Ecto neural progenitor cell (in vitro differentiated cells): ENCODE measurements at regions not wholly inside any gene's neighbourhood (a gene's known extent, or its start where the extent isn't known, plus 50 kb on each side); places are given as distances from the start of the nearest gene placed in this dataset.
"Not testable (repeated sequence)": the region's sequence is repeated elsewhere in the genome, so short reads cannot be mapped to it uniquely, and the experiment has no call there.

ENCODE experiments used
- DNase-seq: peaks from one replicate; pipeline ENCODE4 v3.0.0-alpha.2; 2018; ENCODE audit warnings: low spot score

- no peak for DNase-seq
These were observed 112.7 kb downstream of the TANC2 start for GRCh38 chr17:63078707-63079106.

- DNase-seq, result no peak
These were observed 116.3 kb downstream of the TANC2 start for GRCh38 chr17:63082273-63082861.

- DNase-seq, result no peak
These were observed 116.9 kb downstream of the TANC2 start for GRCh38 chr17:63082952-63083351.

GRCh38 chr17:63086483-63087185 lies 120.6 kb downstream of the TANC2 start:
- DNase-seq, result no peak

GRCh38 chr17:63090358-63091114 lies 124.5 kb downstream of the TANC2 start:
- DNase-seq, result not testable (repeated sequence)

- DNase-seq, result not testable (repeated sequence)
These were observed 125.9 kb downstream of the TANC2 start for GRCh38 chr17:63091909-63092308.

- DNase-seq, result no peak
These were observed 128.6 kb downstream of the TANC2 start for GRCh38 chr17:63094631-63095030.

- no peak for DNase-seq
These were observed 129.4 kb downstream of the TANC2 start for GRCh38 chr17:63095459-63095858.

GRCh38 chr17:63095879-63096278 lies 129.8 kb downstream of the TANC2 start:
- DNase-seq, result no peak

GRCh38 chr17:63096426-63096825 lies 130.4 kb downstream of the TANC2 start:
- DNase-seq, result no peak

GRCh38 chr17:63099425-63099824 lies 133.4 kb downstream of the TANC2 start:
- no peak for DNase-seq

GRCh38 chr17:63102034-63102433 lies 136.0 kb downstream of the TANC2 start:
- no peak for DNase-seq

GRCh38 chr17:63106050-63106449 lies 140.0 kb downstream of the TANC2 start:
- DNase-seq, result no peak

GRCh38 chr17:63109661-63110060 lies 143.6 kb downstream of the TANC2 start:
- DNase-seq, result no peak

GRCh38 chr17:63113167-63113566 lies 147.1 kb downstream of the TANC2 start:
- no peak for DNase-seq

- no peak for DNase-seq
These were observed 150.2 kb downstream of the TANC2 start for GRCh38 chr17:63116228-63116627.

GRCh38 chr17:63116967-63117830 lies 151.2 kb downstream of the TANC2 start:
- DNase-seq, result no peak

- no peak for DNase-seq
These were observed 154.4 kb downstream of the TANC2 start for GRCh38 chr17:63120406-63120805.

GRCh38 chr17:63124536-63124935 lies 158.5 kb downstream of the TANC2 start:
- DNase-seq, result no peak

- DNase-seq, result no peak
These were observed 158.9 kb downstream of the TANC2 start for GRCh38 chr17:63124958-63125357.

- DNase-seq, result no peak
These were observed 160.0 kb downstream of the TANC2 start for GRCh38 chr17:63125987-63126386.

- DNase-seq, result no peak
These were observed 160.6 kb downstream of the TANC2 start for GRCh38 chr17:63126607-63127006.
